ACC112 (cell line): ENCODE measurements at regions not wholly inside any gene's neighbourhood (a gene's known extent, or its start where the extent isn't known, plus 50 kb on each side); places are given as distances from the start of the nearest gene placed in this dataset.

Experiments used
- H2AFZ ChIP-seq: fragments of 200-600 bp; sonication (generic); one replicate; pipeline ENCODE4 v1.6.0; 2017; ENCODE audit warnings: antibody characterized with exemption, low read length; ENCODE audit not compliant: unreplicated experiment
- H3K27ac ChIP-seq: fragments of 200-600 bp; sonication (generic); 2 replicates; pipeline ENCODE4 v1.5.1; 2014; ENCODE audit warnings: low read depth, mild to moderate bottlenecking, antibody characterized with exemption, low read length, moderate library complexity
- H3K27me3 ChIP-seq: fragments of 200-600 bp; sonication (generic); 2 replicates; pipeline ENCODE4 v1.6.1; 2014; ENCODE audit warnings: mild to moderate bottlenecking, antibody characterized with exemption, low read length, moderate library complexity, mixed read lengths; ENCODE audit not compliant: insufficient read depth
- H3K36me3 ChIP-seq: fragments of 200-600 bp; sonication (generic); 2 replicates; pipeline ENCODE4 v1.6.1; 2016; ENCODE audit warnings: mild to moderate bottlenecking, antibody characterized with exemption, low read length, moderate library complexity, mixed read lengths; ENCODE audit not compliant: insufficient read depth
- H3K4me1 ChIP-seq: fragments of 200-600 bp; sonication (generic); one replicate; pipeline ENCODE4 v1.6.1; 2016; ENCODE audit warnings: low read length, mixed read lengths; ENCODE audit not compliant: insufficient read depth, unreplicated experiment, control insufficient read depth
- H3K4me3 ChIP-seq: fragments of 200-600 bp; sonication (generic); 2 replicates; pipeline ENCODE4 v1.5.1; 2014; ENCODE audit warnings: mild to moderate bottlenecking, low read depth, low read length
- H3K79me2 ChIP-seq: fragments of 200-600 bp; sonication (generic); one replicate; pipeline ENCODE4 v1.6.0; 2016; ENCODE audit warnings: low read length; ENCODE audit not compliant: control insufficient read depth, unreplicated experiment, insufficient read depth

- H3K27me3 ChIP-seq, result no peaks in the 10 kb centered on the region
- H3K27ac ChIP-seq, result no peak overlapping the region
- no peaks in the 10 kb centered on the region for H3K79me2 ChIP-seq
- no peaks in the 10 kb centered on the region for H3K4me1 ChIP-seq
- no peaks in the 10 kb centered on the region for H3K36me3 ChIP-seq
- no peak overlapping the region for H2AFZ ChIP-seq
- H3K4me3 ChIP-seq, result no peak overlapping the region
Observed at GRCh38 chr2:16150456-16151280, 210.3 kb downstream of the MYCN start.

- Histone ChIP-seq H3K4me1 (no peaks in the 10 kb centered on the region), H3K27ac (no peak overlapping the region), H3K27me3 (no peaks in the 10 kb centered on the region), H2AFZ (no peak overlapping the region), H3K4me3 (no peak overlapping the region), H3K79me2 (no peaks in the 10 kb centered on the region), H3K36me3 (no peaks in the 10 kb centered on the region)
Observed at GRCh38 chr2:16149349-16150243, 209.2 kb downstream of the MYCN start.

GRCh38 chr2:16148632-16149348 lies 208.4 kb downstream of the MYCN start:
- no peak overlapping the region for H3K27ac ChIP-seq
- no peak overlapping the region for H2AFZ ChIP-seq
- no peaks in the 10 kb centered on the region for H3K79me2 ChIP-seq
- no peak overlapping the region for H3K4me3 ChIP-seq
- no peaks in the 10 kb centered on the region for H3K4me1 ChIP-seq
- H3K36me3 ChIP-seq, result no peaks in the 10 kb centered on the region
- H3K27me3 ChIP-seq, result no peaks in the 10 kb centered on the region

- Histone ChIP-seq H2AFZ (no peak overlapping the region), H3K79me2 (no peaks in the 10 kb centered on the region), H3K27me3 (no peaks in the 10 kb centered on the region), H3K27ac (no peak overlapping the region), H3K4me1 (no peaks in the 10 kb centered on the region), H3K36me3 (no peaks in the 10 kb centered on the region), H3K4me3 (no peak overlapping the region)
Observed at GRCh38 chr2:16142383-16143361, 202.3 kb downstream of the MYCN start.

GRCh38 chr2:16141641-16141921 lies 201.2 kb downstream of the MYCN start:
- no peaks in the 10 kb centered on the region for H3K36me3 ChIP-seq
- no peak overlapping the region for H2AFZ ChIP-seq
- H3K27ac ChIP-seq, result no peak overlapping the region
- H3K79me2 ChIP-seq, result no peaks in the 10 kb centered on the region
- H3K4me1 ChIP-seq, result no peaks in the 10 kb centered on the region
- H3K27me3 ChIP-seq, result no peaks in the 10 kb centered on the region
- H3K4me3 ChIP-seq, result no peak overlapping the region

- no peaks in the 10 kb centered on the region for H3K4me1 ChIP-seq
- no peaks in the 10 kb centered on the region for H3K27me3 ChIP-seq
- no peak overlapping the region for H2AFZ ChIP-seq
- no peak overlapping the region for H3K4me3 ChIP-seq
- H3K36me3 ChIP-seq, result no peaks in the 10 kb centered on the region
- no peak overlapping the region for H3K27ac ChIP-seq
- H3K79me2 ChIP-seq, result no peaks in the 10 kb centered on the region
Observed at GRCh38 chr2:16140771-16141640, 200.7 kb downstream of the MYCN start.

- Histone ChIP-seq H3K27ac (no peak overlapping the region), H3K27me3 (no peaks in the 10 kb centered on the region), H3K79me2 (no peaks in the 10 kb centered on the region), H3K4me1 (no peaks in the 10 kb centered on the region), H2AFZ (no peak overlapping the region), H3K36me3 (no peaks in the 10 kb centered on the region), H3K4me3 (no peak overlapping the region)
Observed at GRCh38 chr2:16139663-16140615, 199.6 kb downstream of the MYCN start.

GRCh38 chr2:16138811-16139662 lies 198.7 kb downstream of the MYCN start:
- H3K79me2 ChIP-seq, result no peaks in the 10 kb centered on the region
- no peak overlapping the region for H3K4me3 ChIP-seq
- H2AFZ ChIP-seq, result no peak overlapping the region
- H3K27ac ChIP-seq, result no peak overlapping the region
- H3K27me3 ChIP-seq, result no peaks in the 10 kb centered on the region
- H3K36me3 ChIP-seq, result no peaks in the 10 kb centered on the region
- no peaks in the 10 kb centered on the region for H3K4me1 ChIP-seq
